ENCODE measurements at regions not wholly inside any gene's neighbourhood (a gene's known extent, or its start where the extent isn't known, plus 50 kb on each side); places are given as distances from the start of the nearest gene placed in this dataset.
A peak's percentile ranks its signal among the peaks of the same experiment; 100 is the strongest.

- DNase-seq = no peak
Measured at GRCh38 chr15:29611057-29611456, 211.2 kb downstream of the TJP1 start.

GRCh38 chr15:29601811-29602210, 220.5 kb downstream of the TJP1 start:
- DNase-seq = no peak

GRCh38 chr15:29600262-29600661, 222.0 kb downstream of the TJP1 start:
- no peak for DNase-seq

GRCh38 chr15:29596266-29596665, 226.0 kb downstream of the TJP1 start:
- no peak for DNase-seq

GRCh38 chr15:29593629-29594028, 228.6 kb downstream of the TJP1 start:
- DNase-seq = no peak

- DNase-seq = no peak
Measured at GRCh38 chr15:29593111-29593510, 229.2 kb downstream of the TJP1 start.

- DNase-seq = no peak
Measured at GRCh38 chr15:29590701-29591100, 231.6 kb downstream of the TJP1 start.

GRCh38 chr15:29589975-29590374, 232.3 kb downstream of the TJP1 start:
- DNase-seq = no peak

- no peak for DNase-seq
Measured at GRCh38 chr15:29589416-29589815, 232.9 kb downstream of the TJP1 start.

GRCh38 chr15:29573197-29573838, 248.9 kb downstream of the TJP1 start:
- no peak for DNase-seq

- peak in 1 of 2 donors; percentile 16 for DNase-seq
Measured at GRCh38 chr15:29571792-29572431, 250.4 kb downstream of the TJP1 start.

GRCh38 chr15:29570948-29571791, 251.1 kb downstream of the TJP1 start:
- DNase-seq = peak; percentile 38 to 39

GRCh38 chr15:29570121-29570947, 251.9 kb downstream of the TJP1 start:
- DNase-seq = peak in 1 of 2 donors; percentile 8

GRCh38 chr15:29569533-29570092, 252.7 kb downstream of the TJP1 start:
- DNase-seq = no peak

- no peak for DNase-seq
Measured at GRCh38 chr15:29568840-29569532, 253.3 kb downstream of the TJP1 start.

- DNase-seq = no peak
Measured at GRCh38 chr15:29567336-29567735, 254.9 kb downstream of the TJP1 start.

- DNase-seq = no peak
Measured at GRCh38 chr15:29566914-29567313, 255.4 kb downstream of the TJP1 start.

GRCh38 chr15:29563112-29563511, 259.2 kb downstream of the TJP1 start:
- no peak for DNase-seq

GRCh38 chr15:29560896-29561295, 261.4 kb downstream of the TJP1 start:
- DNase-seq = no peak

- no peak for DNase-seq
Measured at GRCh38 chr15:29558261-29558660, 264.0 kb downstream of the TJP1 start.

GRCh38 chr15:29557171-29557570, 265.1 kb downstream of the TJP1 start:
- DNase-seq = no peak
